Neuronal stem cell (in vitro differentiated cells): ENCODE measurements at regions not wholly inside any gene's neighbourhood (a gene's known extent, or its start where the extent isn't known, plus 50 kb on each side); places are given as distances from the start of the nearest gene placed in this dataset.

Experiments
- DNase-seq: peaks from one replicate; pipeline ENCODE4 v3.0.0-alpha.2; 2013; ENCODE audit warnings: low spot score
- H2AFZ ChIP-seq: one replicate; pipeline ENCODE4 v1.6.1; 2013; ENCODE audit warnings: mild to moderate bottlenecking, low read length, inconsistent platforms
- H2AK5ac ChIP-seq: 2 replicates; pipeline ENCODE4 v1.6.1; 2013; ENCODE audit warnings: low read depth, mild to moderate bottlenecking, inconsistent platforms, low read length, moderate library complexity, mixed read lengths
- H2BK120ac ChIP-seq: 2 replicates; pipeline ENCODE4 v1.6.1; 2013; ENCODE audit warnings: low read depth, mild to moderate bottlenecking, inconsistent platforms, low read length, moderate library complexity, mixed read lengths
- H2BK12ac ChIP-seq: one replicate; pipeline ENCODE4 v1.6.1; 2013; ENCODE audit warnings: low read length, inconsistent platforms
- H2BK15ac ChIP-seq: 2 replicates; pipeline ENCODE4 v1.6.1; 2013; ENCODE audit warnings: mild to moderate bottlenecking, low read length, inconsistent platforms, mixed read lengths
- H2BK5ac ChIP-seq: one replicate; pipeline ENCODE4 v1.6.1; 2013; ENCODE audit warnings: inconsistent platforms, mild to moderate bottlenecking, low read length, moderate library complexity
- H3K14ac ChIP-seq: one replicate; pipeline ENCODE4 v1.6.1; 2013; ENCODE audit warnings: low read length, inconsistent platforms
- H3K18ac ChIP-seq: 2 replicates; pipeline ENCODE4 v1.6.1; 2013; ENCODE audit warnings: low read length, inconsistent platforms
- H3K23ac ChIP-seq: 2 replicates; pipeline ENCODE4 v1.6.1; 2013; ENCODE audit warnings: low read depth, mild to moderate bottlenecking, mixed read lengths, low read length, inconsistent platforms; ENCODE audit not compliant: poor library complexity
- H3K27ac ChIP-seq: replicated peaks from 3 replicates; pipeline ENCODE4 v1.5.1; 2013; ENCODE audit warnings: low read length, inconsistent platforms
- H3K27me3 ChIP-seq, 3 experiments: 2 replicates each; pipeline ENCODE4 v1.6.1; 2013; ENCODE audit warnings: low read length in 3 of 3, mild to moderate bottlenecking in 2 of 3, inconsistent platforms in 1 of 3, low read depth in 1 of 3, mixed read lengths in 1 of 3, moderate library complexity in 1 of 3; ENCODE audit not compliant: control insufficient read depth in 3 of 3, insufficient read depth in 3 of 3
- H3K36me3 ChIP-seq, 2 donors: replicated peaks in 1 of 2; 2 replicates each; pipeline ENCODE4 v1.6.1; 2013; ENCODE audit warnings: low read length in 2 of 2; ENCODE audit not compliant: control insufficient read depth in 2 of 2, insufficient read depth in 2 of 2
- H3K4ac ChIP-seq: 2 replicates; pipeline ENCODE4 v1.6.1; 2013; ENCODE audit warnings: inconsistent platforms, mild to moderate bottlenecking, low read length, moderate library complexity
- H3K4me1 ChIP-seq, 2 donors: 1 replicate in 1 of 2; 2 replicates in 1 of 2; pipeline ENCODE4 v1.6.1; 2013; ENCODE audit warnings: low read length in 2 of 2, low read depth in 1 of 2; ENCODE audit not compliant: control insufficient read depth in 2 of 2, insufficient read depth in 1 of 2
- H3K4me2 ChIP-seq: one replicate; pipeline ENCODE4 v1.6.1; 2013; ENCODE audit warnings: mild to moderate bottlenecking, low read length, inconsistent platforms; ENCODE audit not compliant: insufficient read depth, poor library complexity, severe bottlenecking
- H3K4me3 ChIP-seq, 2 donors: 2 replicates each; pipeline ENCODE4 v1.5.1; 2013; ENCODE audit warnings: low read length in 2 of 2, mild to moderate bottlenecking in 2 of 2, inconsistent platforms in 1 of 2, moderate library complexity in 1 of 2
- H3K79me1 ChIP-seq: one replicate; pipeline ENCODE4 v1.6.1; 2013; ENCODE audit warnings: low read depth, mild to moderate bottlenecking, inconsistent platforms, low read length, moderate library complexity
- H3K9ac ChIP-seq: one replicate; pipeline ENCODE4 v1.6.1; 2013; ENCODE audit warnings: mild to moderate bottlenecking, low read depth, low read length, inconsistent platforms; ENCODE audit not compliant: poor library complexity
- H3K9me3 ChIP-seq, 2 donors: replicated peaks in 1 of 2; 2 replicates each; pipeline versions ENCODE3 to v1.6.1; 2013; ENCODE audit warnings: low read length in 2 of 2, mild to moderate bottlenecking in 2 of 2, inconsistent platforms in 1 of 2, low read depth in 1 of 2, mixed read lengths in 1 of 2, moderate library complexity in 1 of 2; ENCODE audit not compliant: control insufficient read depth in 2 of 2, insufficient read depth in 1 of 2
- H4K8ac ChIP-seq: one replicate; pipeline ENCODE4 v1.6.1; 2013; ENCODE audit warnings: low read depth, mild to moderate bottlenecking, inconsistent platforms, low read length, moderate library complexity
- H4K91ac ChIP-seq: one replicate; pipeline ENCODE4 v1.6.1; 2013; ENCODE audit warnings: low read length, low read depth, mild to moderate bottlenecking, inconsistent platforms; ENCODE audit not compliant: poor library complexity
- WGBS, 2 donors: extraction: QIAGEN DNeasy Blood & Tissue Kit; methylation state at CpG; one replicate each; pipeline ENCODE4 v1.1.7; 2013; ENCODE audit warnings: missing lambda C conversion rate in 2 of 2, mixed read lengths in 1 of 2; ENCODE audit not compliant: insufficient read length in 2 of 2, insufficient replicate concordance in 1 of 2; ENCODE audit errors: extremely low coverage in 2 of 2; 5-methylcytosine and 5-hydroxymethylcytosine counted together

GRCh38 chr7:157488966-157489365 is 152.2 kb downstream of the DNAJB6 start:
- H3K14ac ChIP-seq: no peak overlapping the region
- H3K4ac ChIP-seq: no peak overlapping the region
- H4K8ac ChIP-seq: no peak overlapping the region
- no peak overlapping the region for H2AFZ ChIP-seq
- H2BK120ac ChIP-seq: no peak overlapping the region
- H2BK15ac ChIP-seq: no peak overlapping the region
- WGBS, 2 donors: no CpG with 5 or more reads among the region's 10 CpGs
- no peak overlapping the region for H2BK12ac ChIP-seq
- no peak overlapping the region for H2AK5ac ChIP-seq
- no peak for DNase-seq
- H3K79me1 ChIP-seq: no peaks in the 10 kb centered on the region
- H3K27ac ChIP-seq: no peak overlapping the region
- no peak overlapping the region for H3K9ac ChIP-seq
- no peaks in the 10 kb centered on the region for H3K27me3 ChIP-seq
- H3K4me3 ChIP-seq: no peak overlapping the region
- H2BK5ac ChIP-seq: no peak overlapping the region
- H3K4me1 ChIP-seq: peaks cover 0 to 4% of the 10 kb centered on the region in 2 donors
- H3K23ac ChIP-seq: no peak overlapping the region
- H4K91ac ChIP-seq: no peak overlapping the region
- H3K18ac ChIP-seq: peak overlapping the region; percentile 73
- peaks cover 0 to 13% of the 10 kb centered on the region in 2 donors for H3K9me3 ChIP-seq
- no peak overlapping the region for H3K4me2 ChIP-seq
- no peaks in the 10 kb centered on the region for H3K36me3 ChIP-seq
